Fibroblast of skin of right biceps (primary cell): ENCODE measurements at regions not wholly inside any gene's neighbourhood (a gene's known extent, or its start where the extent isn't known, plus 50 kb on each side); places are given as distances from the start of the nearest gene placed in this dataset.

Experiments
- DNase-seq: peaks from one replicate; pipeline ENCODE4 v3.0.0-alpha.2; 2013

GRCh38 chr4:111761531-111761930 lies 383.7 kb upstream of the FAM241A start:
- peak; percentile 74 for DNase-seq

GRCh38 chr4:111770514-111770913 lies 374.7 kb upstream of the FAM241A start:
- no peak for DNase-seq

DNA sequence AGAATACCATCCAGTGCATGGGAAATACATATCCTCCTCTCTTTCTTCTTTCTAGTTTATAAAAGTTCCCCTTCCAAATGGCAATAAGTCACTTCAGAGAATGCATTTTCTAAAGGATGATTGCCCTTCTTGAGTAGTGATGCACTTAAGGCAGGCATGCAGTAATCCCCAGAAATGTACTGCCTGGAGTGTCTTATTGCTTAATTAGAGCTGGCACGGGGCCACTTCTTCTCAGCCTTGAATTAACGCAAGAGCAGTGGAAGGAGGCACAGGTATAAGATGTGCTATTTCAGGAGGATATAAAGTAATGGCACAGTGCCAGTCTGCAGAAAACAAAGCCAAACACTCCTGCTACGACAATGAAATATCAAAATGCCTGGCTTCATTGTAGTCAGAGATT lies 371.4 kb upstream of the FAM241A start:
- DNase-seq = peak; percentile 68

- DNase-seq = peak; percentile 83
Observed at GRCh38 chr4:111775556-111776297, 369.5 kb upstream of the FAM241A start.

- peak; percentile 90 for DNase-seq
Observed at GRCh38 chr4:111776561-111776960, 368.7 kb upstream of the FAM241A start.

GRCh38 chr4:111778543-111778942 lies 366.7 kb upstream of the FAM241A start:
- peak; percentile 60 for DNase-seq

DNA sequence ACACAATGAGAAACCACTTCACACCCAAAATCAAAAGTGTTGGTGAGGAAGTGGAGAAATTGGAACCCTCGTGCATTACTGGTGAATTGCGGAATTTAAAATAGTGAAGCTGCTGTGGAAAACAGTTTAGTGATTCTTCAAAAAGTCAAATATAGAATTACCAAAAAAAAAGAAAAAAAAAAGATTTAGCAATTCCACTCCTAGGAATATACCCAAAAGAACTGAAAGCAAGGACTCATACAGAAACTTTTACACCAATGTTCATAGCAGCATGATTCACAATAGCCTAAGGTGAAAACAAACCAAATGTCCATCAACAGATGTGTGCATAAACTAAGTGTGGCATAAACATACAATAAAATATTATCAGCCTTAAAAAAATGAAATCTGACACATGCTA lies 364.3 kb upstream of the FAM241A start:
- DNase-seq = no peak

DNA sequence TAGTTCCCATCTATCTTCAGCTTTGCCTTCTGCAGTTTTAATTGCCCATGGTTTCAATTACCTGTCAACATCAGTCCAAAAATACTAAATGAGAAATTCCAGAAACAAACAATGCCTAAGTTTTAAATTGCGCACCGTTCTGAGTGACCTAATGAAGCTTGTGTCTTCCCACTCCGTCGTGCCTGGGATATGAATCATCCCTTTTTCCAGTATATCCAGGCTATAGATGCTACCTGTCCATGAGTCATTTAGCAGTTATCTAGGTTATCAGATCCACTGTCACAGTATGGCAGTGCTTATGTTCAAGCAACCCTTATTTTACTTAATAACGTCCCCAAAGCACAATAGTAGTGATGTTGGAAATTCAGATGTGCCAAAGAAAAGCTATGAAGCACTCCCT lies 363.6 kb upstream of the FAM241A start:
- DNase-seq = no peak

DNA sequence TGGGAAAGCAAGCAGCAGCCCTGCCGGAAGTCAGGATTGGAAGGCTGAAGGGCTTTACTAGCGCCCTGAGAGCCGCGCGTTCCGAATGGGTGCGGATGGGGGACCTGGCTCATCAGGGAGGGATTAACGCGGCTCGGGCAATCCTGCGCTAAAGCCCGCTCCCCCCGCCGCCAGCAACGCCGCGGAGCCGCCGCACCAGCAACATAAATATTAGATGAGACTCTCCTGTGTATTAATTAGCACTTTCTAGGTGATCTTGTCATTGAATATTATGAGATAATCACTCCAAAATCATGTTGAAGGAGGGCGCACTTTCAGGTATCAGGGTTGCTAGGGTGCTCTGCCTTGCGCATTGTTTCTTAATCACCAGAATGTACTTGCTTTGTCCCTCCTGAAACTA lies 357.2 kb upstream of the FAM241A start:
- DNase-seq = no peak

GRCh38 chr4:111789901-111790640 lies 355.2 kb upstream of the FAM241A start:
- no peak for DNase-seq

DNA sequence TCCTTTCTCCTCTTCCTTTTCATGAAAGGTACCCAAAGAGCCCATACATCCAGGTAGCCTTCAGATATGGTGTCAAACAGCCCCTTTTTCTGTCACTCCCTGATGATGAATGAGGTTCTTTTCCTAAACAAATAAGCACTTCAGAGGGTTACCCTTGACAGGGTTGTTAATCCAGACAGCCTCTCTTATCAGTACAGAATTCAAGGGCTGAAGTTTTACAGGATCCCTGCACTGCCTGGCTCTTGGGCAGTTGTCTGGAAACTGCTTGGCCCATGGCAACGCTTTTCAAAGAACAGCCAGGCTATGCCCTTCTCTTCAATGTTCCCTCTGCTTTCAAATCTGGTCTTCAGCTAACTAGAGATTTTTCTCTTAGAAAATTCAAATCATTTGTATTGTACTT lies 352.6 kb upstream of the FAM241A start:
- DNase-seq = no peak

DNA sequence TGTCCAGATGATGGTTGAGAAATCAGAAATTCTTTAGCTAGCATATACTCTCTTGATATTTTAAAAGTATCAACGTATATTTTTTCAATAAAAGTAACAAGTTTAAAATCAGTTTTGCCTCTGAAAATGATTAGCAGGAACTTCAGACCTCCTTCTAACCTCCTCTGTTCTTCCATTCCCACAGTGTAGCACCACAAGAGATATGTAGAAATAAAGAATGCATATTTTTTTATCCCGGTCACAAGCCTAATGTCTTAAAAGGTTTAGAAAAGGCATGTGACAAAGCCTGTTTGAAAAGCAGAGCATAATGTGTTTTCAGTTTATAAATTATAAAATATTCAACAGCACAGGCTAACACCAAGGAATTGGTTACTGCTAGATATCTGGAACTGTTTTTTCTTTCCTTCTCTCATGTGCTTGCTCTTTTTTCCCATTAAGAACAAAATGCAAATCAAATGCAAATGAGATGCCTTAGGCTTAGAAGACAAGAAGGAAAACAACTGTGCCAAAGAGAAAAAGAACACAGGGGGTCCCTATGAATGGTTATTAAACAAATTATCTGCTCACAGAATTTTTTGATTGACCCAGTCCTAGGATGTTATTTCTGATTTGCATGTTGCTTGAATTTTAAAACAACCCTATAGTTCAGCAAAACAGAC lies 351.7 kb upstream of the FAM241A start:
- no peak for DNase-seq

- peak; percentile 24 for DNase-seq
Observed at GRCh38 chr4:111797455-111798163, 347.6 kb upstream of the FAM241A start.

DNA sequence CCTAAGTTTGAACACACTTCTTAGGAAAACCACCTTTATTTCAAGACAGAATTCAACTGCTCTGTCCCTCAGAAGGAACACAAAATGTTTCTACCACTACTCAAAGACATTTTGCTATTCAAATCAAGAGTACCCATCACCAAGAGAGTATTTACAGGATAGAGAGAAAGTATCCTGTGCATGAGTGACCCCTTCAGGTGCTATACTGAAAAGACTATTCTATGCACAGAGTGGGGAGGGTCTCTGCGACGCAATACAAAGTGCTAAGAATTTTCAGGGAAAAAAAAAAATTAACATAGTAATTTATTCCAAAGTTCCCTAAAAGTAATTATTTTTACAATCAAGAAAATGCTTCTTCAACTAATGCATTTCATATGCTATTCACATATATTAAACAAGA lies 346.4 kb upstream of the FAM241A start:
- DNase-seq = no peak

DNA sequence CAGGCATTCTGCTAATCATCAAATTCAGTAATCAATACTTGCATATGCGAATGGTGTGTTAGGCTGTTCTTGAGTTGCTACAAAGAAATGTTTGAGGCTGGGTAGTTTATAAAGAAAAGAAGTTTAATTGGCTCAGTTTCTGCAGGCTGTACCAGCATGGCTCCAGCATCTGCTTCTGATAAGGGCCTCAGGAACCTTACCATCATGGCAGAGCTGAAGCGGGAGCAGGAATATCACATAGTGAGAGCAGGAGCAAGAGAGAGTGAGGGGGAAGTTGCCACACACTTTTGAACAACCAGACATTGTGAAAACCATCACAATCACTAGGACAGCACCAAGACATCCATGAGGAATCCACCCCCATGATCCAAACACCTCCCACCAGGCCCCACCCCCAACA lies 344.7 kb upstream of the FAM241A start:
- no peak for DNase-seq

GRCh38 chr4:111802191-111802590 lies 343.1 kb upstream of the FAM241A start:
- peak; percentile 43 for DNase-seq

DNA sequence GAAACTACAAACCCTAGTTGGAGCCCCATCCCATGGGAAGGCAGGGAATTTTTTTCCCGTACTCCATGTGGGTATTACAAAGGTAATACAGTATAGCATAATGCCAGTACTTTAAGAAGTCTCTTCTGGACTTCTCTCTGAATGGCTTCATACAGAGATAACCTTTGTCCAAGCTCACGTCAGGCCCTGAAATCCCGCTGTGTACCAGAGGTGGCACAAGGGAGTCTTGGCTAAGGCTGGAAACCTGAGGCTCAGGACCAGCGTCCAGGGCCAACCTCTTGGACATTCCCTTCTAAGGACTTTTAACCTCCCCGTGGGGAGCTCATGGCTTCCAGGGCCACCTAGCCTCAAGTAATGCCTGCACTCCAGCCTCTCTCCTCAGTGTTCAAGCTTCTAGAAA lies 338.9 kb upstream of the FAM241A start:
- no peak for DNase-seq

GRCh38 chr4:111807576-111807975 lies 337.7 kb upstream of the FAM241A start:
- no peak for DNase-seq

- DNase-seq = no peak
Observed at GRCh38 chr4:111808174-111808573, 337.1 kb upstream of the FAM241A start.

- no peak for DNase-seq
Observed at GRCh38 chr4:111811661-111812060, 333.6 kb upstream of the FAM241A start.

DNA sequence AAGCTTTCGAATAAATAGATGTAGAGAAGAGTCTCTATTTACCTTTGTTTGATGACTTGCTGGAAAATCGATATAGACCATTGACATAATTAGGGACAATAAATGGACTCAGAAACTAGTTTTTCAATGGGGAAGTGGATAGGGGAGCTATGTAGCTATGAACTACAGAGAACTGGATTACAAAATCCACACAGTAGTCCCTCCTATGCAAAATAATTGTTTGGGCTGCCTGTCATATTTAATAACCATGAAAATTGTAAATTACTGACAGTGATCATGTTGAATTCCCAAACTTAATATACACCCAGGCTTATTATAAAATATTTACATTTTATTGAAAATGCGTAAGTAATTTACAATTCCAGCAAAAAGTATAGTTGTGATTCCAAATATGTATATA lies 333.1 kb upstream of the FAM241A start:
- no peak for DNase-seq

GRCh38 chr4:111812760-111813159 lies 332.5 kb upstream of the FAM241A start:
- DNase-seq = no peak

- no peak for DNase-seq
Observed at GRCh38 chr4:111813555-111814140, 331.6 kb upstream of the FAM241A start.
